H9 (cell line): ENCODE measurements at regions not wholly inside any gene's neighbourhood (a gene's known extent, or its start where the extent isn't known, plus 50 kb on each side); places are given as distances from the start of the nearest gene placed in this dataset.
"Not testable (repeated sequence)": the region's sequence is repeated elsewhere in the genome, so short reads cannot be mapped to it uniquely, and the experiment has no call there.

Experiments used
- DNase-seq: peaks from one replicate; pipeline ENCODE4 v3.0.0-alpha.2; 2017
- H2AFZ ChIP-seq: one replicate; pipeline ENCODE4 v1.6.1; 2013; ENCODE audit warnings: mild to moderate bottlenecking, low read length, control low read depth, moderate library complexity
- H2AK5ac ChIP-seq: 2 replicates; pipeline ENCODE4 v1.6.1; 2013; ENCODE audit warnings: low read length, control low read depth, mixed read lengths; ENCODE audit not compliant: insufficient read length
- H2BK120ac ChIP-seq: one replicate; pipeline ENCODE4 v1.6.1; 2013; ENCODE audit warnings: low read depth, mild to moderate bottlenecking, low read length, control low read depth, inconsistent platforms; ENCODE audit not compliant: poor library complexity, severe bottlenecking
- H2BK12ac ChIP-seq: 2 replicates; pipeline ENCODE4 v1.6.1; 2013; ENCODE audit warnings: low read length, control low read depth, mixed read lengths, low read depth; ENCODE audit not compliant: insufficient read length
- H2BK15ac ChIP-seq: 2 replicates; pipeline ENCODE4 v1.6.1; 2013; ENCODE audit warnings: low read depth, low read length, control low read depth
- H2BK20ac ChIP-seq: one replicate; pipeline ENCODE4 v1.6.1; 2013; ENCODE audit warnings: low read depth, mild to moderate bottlenecking, low read length, control low read depth, inconsistent platforms; ENCODE audit not compliant: poor library complexity, severe bottlenecking
- H2BK5ac ChIP-seq: 2 replicates; pipeline ENCODE4 v1.6.1; 2013; ENCODE audit warnings: low read length, control low read depth, mixed read lengths; ENCODE audit not compliant: insufficient read length
- H3K14ac ChIP-seq: 2 replicates; pipeline ENCODE4 v1.6.1; 2013; ENCODE audit warnings: low read length, control low read depth; ENCODE audit not compliant: insufficient read depth
- H3K18ac ChIP-seq: 2 replicates; pipeline ENCODE4 v1.6.1; 2013; ENCODE audit warnings: low read depth, mild to moderate bottlenecking, mixed read lengths, low read length, control low read depth; ENCODE audit not compliant: insufficient read length
- H3K23ac ChIP-seq: 2 replicates; pipeline ENCODE4 v1.6.1; 2013; ENCODE audit warnings: low read length, control low read depth, mixed read lengths, low read depth; ENCODE audit not compliant: insufficient read length
- H3K23me2 ChIP-seq: 2 replicates; pipeline ENCODE4 v1.6.1; 2013; ENCODE audit warnings: low read depth, mild to moderate bottlenecking, mixed read lengths, low read length, control low read depth; ENCODE audit not compliant: insufficient read length, poor library complexity, severe bottlenecking
- H3K27ac ChIP-seq: 2 replicates; pipeline ENCODE4 v1.5.1; 2013; ENCODE audit warnings: low read length, control low read depth, mixed read lengths, low read depth; ENCODE audit not compliant: insufficient read length
- H3K27me3 ChIP-seq: 2 replicates; pipeline ENCODE4 v1.6.1; 2013; ENCODE audit warnings: low read length, control low read depth, inconsistent platforms; ENCODE audit not compliant: insufficient read depth
- H3K4ac ChIP-seq: 2 replicates; pipeline ENCODE4 v1.6.1; 2013; ENCODE audit warnings: low read depth, mild to moderate bottlenecking, control low read depth, inconsistent platforms, low read length, moderate library complexity
- H3K4me1 ChIP-seq: 2 replicates; pipeline ENCODE4 v1.6.1; 2013; ENCODE audit warnings: low read length, control low read depth, inconsistent platforms; ENCODE audit not compliant: insufficient read depth
- H3K4me2 ChIP-seq: 2 replicates; pipeline ENCODE4 v1.6.1; 2013; ENCODE audit warnings: low read length, control low read depth, mixed read lengths; ENCODE audit not compliant: insufficient read length, insufficient read depth
- H3K56ac ChIP-seq: 2 replicates; pipeline ENCODE4 v1.6.1; 2013; ENCODE audit warnings: low read depth, mild to moderate bottlenecking, mixed read lengths, low read length, control low read depth; ENCODE audit not compliant: insufficient read length
- H3K79me1 ChIP-seq: 2 replicates; pipeline ENCODE4 v1.6.1; 2013; ENCODE audit warnings: low read depth, mild to moderate bottlenecking, moderate library complexity, low read length, control low read depth, inconsistent platforms; ENCODE audit not compliant: insufficient read depth, poor library complexity, severe bottlenecking
- H3K79me2 ChIP-seq: 2 replicates; pipeline ENCODE4 v1.6.1; 2013; ENCODE audit warnings: low read length, control low read depth, inconsistent platforms; ENCODE audit not compliant: insufficient read depth
- H3K9ac ChIP-seq: 2 replicates; pipeline ENCODE4 v1.6.1; 2013; ENCODE audit warnings: low read length, control low read depth, mixed read lengths; ENCODE audit not compliant: insufficient read length; ENCODE audit errors: extremely low read depth
- H3K9me3 ChIP-seq: one replicate; pipeline ENCODE4 v1.6.1; 2013; ENCODE audit warnings: low read depth, low read length, inconsistent platforms; ENCODE audit not compliant: control insufficient read depth
- H3T11ph ChIP-seq: one replicate; pipeline ENCODE4 v1.6.1; 2013; ENCODE audit warnings: mild to moderate bottlenecking, low read length, control low read depth, inconsistent platforms
- H4K20me1 ChIP-seq: one replicate; pipeline ENCODE4 v1.6.1; 2013; ENCODE audit not compliant: control insufficient read depth, insufficient read length, insufficient read depth
- H4K5ac ChIP-seq: 2 replicates; pipeline ENCODE4 v1.6.1; 2013; ENCODE audit warnings: low read depth, mild to moderate bottlenecking, mixed read lengths, low read length, control low read depth; ENCODE audit not compliant: insufficient read length
- H4K8ac ChIP-seq: replicated peaks from 2 replicates; pipeline ENCODE4 v1.6.1; 2013; ENCODE audit warnings: low read length, control low read depth, mixed read lengths, low read depth; ENCODE audit not compliant: insufficient read length
- H4K91ac ChIP-seq: 2 replicates; pipeline ENCODE4 v1.6.1; 2013; ENCODE audit warnings: low read depth, mild to moderate bottlenecking, moderate library complexity, mixed read lengths, low read length, control low read depth; ENCODE audit not compliant: insufficient read length
- H3K27ac Mint-ChIP-seq, 3 experiments: 2 replicates in 2 of 3; 3 replicates in 1 of 3; pipeline ENCODE4 v1.8.0; 2020 to 2021; ENCODE audit warnings: mixed read lengths in 3 of 3, mild to moderate bottlenecking in 1 of 3, moderate library complexity in 1 of 3
- H3K27me3 Mint-ChIP-seq: 2 replicates; pipeline ENCODE4 v1.8.0; 2021; ENCODE audit warnings: low read depth, mild to moderate bottlenecking, moderate library complexity, mixed read lengths
- H3K36me3 Mint-ChIP-seq, 3 experiments: 2 replicates in 2 of 3; 3 replicates in 1 of 3; pipeline ENCODE4 v1.8.0; 2020 to 2021; ENCODE audit warnings: low read depth in 3 of 3, mixed read lengths in 3 of 3; ENCODE audit not compliant: insufficient read depth in 1 of 3
- H3K4me1 Mint-ChIP-seq, 2 experiments: 2 replicates each; pipeline ENCODE4 v1.8.0; 2020; ENCODE audit warnings: mixed read lengths in 2 of 2
- H3K4me3 Mint-ChIP-seq, 2 experiments: 2 replicates in 1 of 2; 3 replicates in 1 of 2; pipeline ENCODE4 v1.8.0; 2020 to 2021; ENCODE audit warnings: mild to moderate bottlenecking in 2 of 2, mixed read lengths in 2 of 2, moderate library complexity in 1 of 2
- H3K9me3 Mint-ChIP-seq, 2 experiments: 2 replicates in 1 of 2; 3 replicates in 1 of 2; pipeline ENCODE4 v1.8.0; 2020; ENCODE audit warnings: mild to moderate bottlenecking in 2 of 2, mixed read lengths in 2 of 2, moderate library complexity in 1 of 2
- WGBS: extraction: QIAGEN DNeasy Blood & Tissue Kit; methylation state at CpG from one replicate; pipeline ENCODE4 v1.1.7; 2013; ENCODE audit warnings: missing lambda C conversion rate, low lambda C conversion rate, mixed read lengths; ENCODE audit not compliant: insufficient read length; ENCODE audit errors: extremely low coverage; 5-methylcytosine and 5-hydroxymethylcytosine counted together

GRCh38 chr4:49149006-49149975 is 163.2 kb downstream of the CWH43 start:
- H3K9me3 ChIP-seq: peaks cover 100% of the 10 kb centered on the region
- not testable (repeated sequence) for H2BK12ac ChIP-seq, H3K56ac ChIP-seq, H3K27me3 ChIP-seq, H3K23me2 ChIP-seq, H3T11ph ChIP-seq, H3K9ac ChIP-seq, H4K8ac ChIP-seq, H3K27ac ChIP-seq, H4K20me1 ChIP-seq, H3K18ac ChIP-seq, H2BK20ac ChIP-seq, H2AFZ ChIP-seq, H3K14ac ChIP-seq, H2AK5ac ChIP-seq, H2BK5ac ChIP-seq, H3K79me1 ChIP-seq, H2BK15ac ChIP-seq, H3K4me1 Mint-ChIP-seq, H2BK120ac ChIP-seq, H4K91ac ChIP-seq, H4K5ac ChIP-seq, H3K4me1 ChIP-seq, H3K4ac ChIP-seq, H3K79me2 ChIP-seq, H3K4me2 ChIP-seq, H3K23ac ChIP-seq, H3K27ac Mint-ChIP-seq
- H3K36me3 Mint-ChIP-seq: peaks cover 76 to 90% (median 78%) of the 10 kb centered on the region in 3 experiments
- over 99% methylated on average over 15 of the region's 21 CpGs for WGBS
- DNase-seq: peak; percentile 41
- peak overlapping the region in 1 of 2 experiments; percentile 3; a peak in 2 of 5 replicates for H3K4me3 Mint-ChIP-seq
- peaks cover 53% of the 10 kb centered on the region for H3K27me3 Mint-ChIP-seq
- H3K9me3 Mint-ChIP-seq: peaks cover 99 to 100% of the 10 kb centered on the region in 2 experiments

GRCh38 chr4:49150351-49151083 is 164.4 kb downstream of the CWH43 start:
- H4K91ac ChIP-seq, H3K23me2 ChIP-seq, H3K79me1 ChIP-seq, H2AFZ ChIP-seq, H3K79me2 ChIP-seq, H3K27me3 ChIP-seq, H3K4me2 ChIP-seq, H4K8ac ChIP-seq, H4K5ac ChIP-seq, H4K20me1 ChIP-seq, H3K14ac ChIP-seq, H3K4ac ChIP-seq, H2AK5ac ChIP-seq, H3K27ac ChIP-seq, H3K4me1 ChIP-seq, H2BK120ac ChIP-seq, H2BK5ac ChIP-seq, H2BK12ac ChIP-seq, H3T11ph ChIP-seq, H3K23ac ChIP-seq, H2BK15ac ChIP-seq, H2BK20ac ChIP-seq, H3K18ac ChIP-seq, H3K9ac ChIP-seq, H3K4me1 Mint-ChIP-seq, DNase-seq, H3K27ac Mint-ChIP-seq, H3K56ac ChIP-seq: not testable (repeated sequence)
- H3K4me3 Mint-ChIP-seq: peak overlapping the region in 1 of 2 experiments; percentile 2; a peak in 2 of 5 replicates
- H3K27me3 Mint-ChIP-seq: peaks cover 51% of the 10 kb centered on the region
- WGBS: 100% methylated on average over 4 of the region's 10 CpGs
- H3K9me3 Mint-ChIP-seq: peaks cover 100% of the 10 kb centered on the region in 2 experiments
- H3K36me3 Mint-ChIP-seq: peaks cover 80 to 94% (median 81%) of the 10 kb centered on the region in 3 experiments
- H3K9me3 ChIP-seq: peaks cover 100% of the 10 kb centered on the region
